Natural killer cell (primary cell): ENCODE measurements at regions not wholly inside any gene's neighbourhood (a gene's known extent, or its start where the extent isn't known, plus 50 kb on each side); places are given as distances from the start of the nearest gene placed in this dataset.
"Not testable (repeated sequence)": the region's sequence is repeated elsewhere in the genome, so short reads cannot be mapped to it uniquely, and the experiment has no call there.

ENCODE experiments used
- ATAC-seq, 3 donors: fragments of 150-1000 bp in 2 of 3; fragments of 200-7000 bp in 1 of 3; cut with Tn5 transposase; 1 replicate in 1 of 3; 2 replicates in 2 of 3; pipeline ENCODE4 v1.10.0; 2021; ENCODE audit warnings: mild to moderate bottlenecking in 2 of 3, moderate library complexity in 2 of 3
- DNase-seq, 2 donors: peaks; one replicate each; pipeline versions ENCODE4 v3.0.0 to v3.0.0-alpha.2; 2013 to 2021; ENCODE audit warnings: mixed read lengths in 1 of 2
- H3K27ac ChIP-seq: one replicate; pipeline ENCODE4 v1.5.1; 2013; ENCODE audit warnings: mild to moderate bottlenecking, low read length
- H3K27me3 ChIP-seq: one replicate; pipeline ENCODE4 v1.6.1; 2013; ENCODE audit warnings: low read length; ENCODE audit not compliant: control insufficient read depth, insufficient read depth
- H3K36me3 ChIP-seq: one replicate; pipeline ENCODE4 v1.6.1; 2013; ENCODE audit warnings: low read length; ENCODE audit not compliant: control insufficient read depth, insufficient read depth
- H3K4me1 ChIP-seq: one replicate; pipeline ENCODE4 v1.6.1; 2013; ENCODE audit warnings: low read length; ENCODE audit not compliant: control insufficient read depth, insufficient read depth
- H3K4me3 ChIP-seq: one replicate; pipeline ENCODE4 v1.5.1; 2013; ENCODE audit warnings: low read length
- H3K9me3 ChIP-seq: one replicate; pipeline ENCODE4 v1.6.1; 2013; ENCODE audit warnings: low read length; ENCODE audit not compliant: control insufficient read depth, insufficient read depth
- H3K27ac Mint-ChIP-seq, 2 donors: one replicate each; pipeline ENCODE4 v1.8.0; 2022; ENCODE audit warnings: mild to moderate bottlenecking in 2 of 2, mixed read lengths in 2 of 2, moderate library complexity in 1 of 2
- H3K27me3 Mint-ChIP-seq, 2 donors: one replicate each; pipeline ENCODE4 v1.8.0; 2022; ENCODE audit warnings: low read depth in 2 of 2, mixed read lengths in 2 of 2
- H3K36me3 Mint-ChIP-seq: one replicate; pipeline ENCODE4 v1.8.0; 2022; ENCODE audit warnings: mixed read lengths
- H3K4me1 Mint-ChIP-seq, 2 donors: one replicate each; pipeline ENCODE4 v1.8.0; 2022; ENCODE audit warnings: mixed read lengths in 2 of 2
- H3K4me3 Mint-ChIP-seq: one replicate; pipeline ENCODE4 v1.8.0; 2022; ENCODE audit warnings: mild to moderate bottlenecking, moderate library complexity, mixed read lengths
- H3K9me3 Mint-ChIP-seq, 2 donors: one replicate each; pipeline ENCODE4 v1.8.0; 2022; ENCODE audit warnings: mixed read lengths in 2 of 2
- CTCF ChIP-seq: fragments of 200-600 bp; IDR thresholded peaks from one replicate; pipeline ENCODE4 v1.8.0; 2022; ENCODE audit warnings: antibody characterized with exemption
- WGBS: methylation state at CpG from one replicate; pipeline ENCODE4 v1.1.7; 2013; ENCODE audit warnings: missing lambda C conversion rate; ENCODE audit not compliant: insufficient coverage; 5-methylcytosine and 5-hydroxymethylcytosine counted together
- intact Hi-C: fragments of 100-400 bp; cut with micrococcal nuclease; formaldehyde crosslinking; loops from one replicate; pipeline ENCODE4 v1.14.2; 2022

- intact Hi-C loops, result no loop called here
- no peaks in the 10 kb centered on the region for H3K27me3 ChIP-seq
- Mint-ChIP-seq H3K9me3 (peaks cover 3 to 4% of the 10 kb centered on the region in 2 donors), H3K4me3 (no peak overlapping the region), H3K36me3 (no peaks in the 10 kb centered on the region), H3K4me1 (no peaks in the 10 kb centered on the region), H3K27ac (no peak overlapping the region), H3K27me3 (no peaks in the 10 kb centered on the region)
- no peaks in the 10 kb centered on the region for H3K4me1 ChIP-seq
- DNase-seq (no peak), ATAC-seq (no peak)
- no peak overlapping the region for H3K4me3 ChIP-seq
- no peak overlapping the region for H3K27ac ChIP-seq
- no CpG with 5 or more reads among the region's 1 CpG for WGBS
- no peak for TF ChIP-seq CTCF
- no peaks in the 10 kb centered on the region for H3K9me3 ChIP-seq
- H3K36me3 ChIP-seq, result no peaks in the 10 kb centered on the region
Measured at GRCh38 chr5:13115476-13115875, 829.0 kb downstream of the DNAH5 start.

GRCh38 chr5:13108265-13108664, 836.2 kb downstream of the DNAH5 start:
- no peaks in the 10 kb centered on the region for H3K4me1 Mint-ChIP-seq
- DNase-seq (no peak), ATAC-seq (no peak)
- H3K27ac ChIP-seq, result no peak overlapping the region
- H3K4me3 Mint-ChIP-seq, result no peak overlapping the region
- H3K27me3 ChIP-seq, result no peaks in the 10 kb centered on the region
- no peaks in the 10 kb centered on the region for H3K36me3 Mint-ChIP-seq
- WGBS, result 76% methylated on average over 5 of the region's 5 CpGs
- H3K27me3 Mint-ChIP-seq, result no peaks in the 10 kb centered on the region
- TF ChIP-seq CTCF, result no peak
- no peaks in the 10 kb centered on the region for H3K36me3 ChIP-seq
- H3K9me3 Mint-ChIP-seq, result peaks cover 0 to 7% of the 10 kb centered on the region in 2 donors
- intact Hi-C loops, result no loop called here
- H3K4me3 ChIP-seq, result no peak overlapping the region
- H3K27ac Mint-ChIP-seq, result no peak overlapping the region
- H3K4me1 ChIP-seq, result no peaks in the 10 kb centered on the region
- no peaks in the 10 kb centered on the region for H3K9me3 ChIP-seq

- H3K27me3 Mint-ChIP-seq, result no peaks in the 10 kb centered on the region
- no peaks in the 10 kb centered on the region for H3K4me1 Mint-ChIP-seq
- H3K4me1 ChIP-seq, result no peaks in the 10 kb centered on the region
- H3K27ac ChIP-seq, result no peak overlapping the region
- H3K27me3 ChIP-seq, result no peaks in the 10 kb centered on the region
- intact Hi-C loops, result no loop called here
- no peaks in the 10 kb centered on the region for H3K36me3 Mint-ChIP-seq
- H3K9me3 Mint-ChIP-seq, result peaks cover 0 to 7% of the 10 kb centered on the region in 2 donors
- H3K4me3 ChIP-seq, result no peak overlapping the region
- no peak for DNase-seq
- H3K27ac Mint-ChIP-seq, result no peak overlapping the region
- no peaks in the 10 kb centered on the region for H3K36me3 ChIP-seq
- ATAC-seq, result no peak
- no CpG with 5 or more reads among the region's 1 CpG for WGBS
- TF ChIP-seq CTCF, result no peak
- no peaks in the 10 kb centered on the region for H3K9me3 ChIP-seq
- no peak overlapping the region for H3K4me3 Mint-ChIP-seq
Measured at GRCh38 chr5:13107537-13107936, 837.0 kb downstream of the DNAH5 start.

GRCh38 chr5:13081116-13081515, 863.4 kb downstream of the DNAH5 start:
- H3K9me3 ChIP-seq, result peaks cover 8% of the 10 kb centered on the region
- Mint-ChIP-seq H3K4me3 (no peak overlapping the region), H3K36me3 (no peaks in the 10 kb centered on the region), H3K27me3 (no peaks in the 10 kb centered on the region), H3K4me1 (no peaks in the 10 kb centered on the region), H3K27ac (no peak overlapping the region), H3K9me3 (peaks cover 3 to 5% of the 10 kb centered on the region in 2 donors)
- no peaks in the 10 kb centered on the region for H3K27me3 ChIP-seq
- intact Hi-C loops, result no loop called here
- WGBS, result 61% methylated on average over 4 of the region's 4 CpGs
- no peak overlapping the region for H3K4me3 ChIP-seq
- H3K4me1 ChIP-seq, result no peaks in the 10 kb centered on the region
- no peak for TF ChIP-seq CTCF
- no peak overlapping the region for H3K27ac ChIP-seq
- H3K36me3 ChIP-seq, result no peaks in the 10 kb centered on the region
- no peak for ATAC-seq
- no peak for DNase-seq

GRCh38 chr5:13072936-13073335, 871.6 kb downstream of the DNAH5 start:
- 90% methylated on average over 3 of the region's 4 CpGs for WGBS
- H3K36me3 Mint-ChIP-seq, intact Hi-C loops, DNase-seq, H3K4me1 ChIP-seq, H3K27ac ChIP-seq, ATAC-seq, H3K4me3 ChIP-seq, H3K4me1 Mint-ChIP-seq, H3K36me3 ChIP-seq, H3K4me3 Mint-ChIP-seq, H3K27ac Mint-ChIP-seq, H3K27me3 ChIP-seq, H3K27me3 Mint-ChIP-seq: not testable (repeated sequence)
- H3K9me3 Mint-ChIP-seq, result peaks cover 9 to 14% of the 10 kb centered on the region in 2 donors
- peaks cover 13% of the 10 kb centered on the region for H3K9me3 ChIP-seq
